GM19239 (cell line): ENCODE measurements at regions not wholly inside any gene's neighbourhood (a gene's known extent, or its start where the extent isn't known, plus 50 kb on each side); places are given as distances from the start of the nearest gene placed in this dataset.

ENCODE experiments used
- DNase-seq: peaks from one replicate; pipeline ENCODE4 v3.0.0; 2011; ENCODE audit warnings: low spot score; ENCODE audit not compliant: insufficient read length
- FAIRE-seq: peaks from 2 replicates; lab custom pipeline; 2011; peaks lifted over from hg19 to GRCh38; lab: Jason Lieb, UNC

- no peak for FAIRE-seq
- no peak for DNase-seq
Observed at GRCh38 chr9:17962747-17963146, 383.9 kb downstream of the SH3GL2 start.

- FAIRE-seq: no peak
- DNase-seq: no peak
Observed at GRCh38 chr9:17963498-17963897, 384.6 kb downstream of the SH3GL2 start.

- DNase-seq: no peak
- no peak for FAIRE-seq
Observed at GRCh38 chr9:17967731-17968130, 388.9 kb downstream of the SH3GL2 start.

GRCh38 chr9:17969232-17969631 is 390.4 kb downstream of the SH3GL2 start:
- FAIRE-seq (no peak), DNase-seq (no peak)

GRCh38 chr9:17970277-17970676 is 391.4 kb downstream of the SH3GL2 start:
- no peak for DNase-seq
- no peak for FAIRE-seq

GRCh38 chr9:17978773-17979172 is 399.9 kb downstream of the SH3GL2 start:
- DNase-seq: no peak
- FAIRE-seq: no peak

- no peak for DNase-seq
- FAIRE-seq: no peak
Observed at GRCh38 chr9:17986595-17986994, 407.7 kb downstream of the SH3GL2 start.

- DNase-seq: no peak
- FAIRE-seq: no peak
Observed at GRCh38 chr9:17987189-17987588, 408.3 kb downstream of the SH3GL2 start.

- no peak for DNase-seq
- no peak for FAIRE-seq
Observed at GRCh38 chr9:17988489-17988888, 409.6 kb downstream of the SH3GL2 start.

- DNase-seq (no peak), FAIRE-seq (no peak)
Observed at GRCh38 chr9:17990602-17991001, 411.7 kb downstream of the SH3GL2 start.

- no peak for FAIRE-seq
- no peak for DNase-seq
Observed at GRCh38 chr9:17993024-17993423, 414.2 kb downstream of the SH3GL2 start.

- no peak for DNase-seq
- no peak for FAIRE-seq
Observed at GRCh38 chr9:17994695-17995425, 416.0 kb downstream of the SH3GL2 start.

- DNase-seq (no peak), FAIRE-seq (no peak)
Observed at GRCh38 chr9:17996728-17997127, 417.9 kb downstream of the SH3GL2 start.

GRCh38 chr9:18002718-18003438 is 424.0 kb downstream of the SH3GL2 start:
- FAIRE-seq (no peak), DNase-seq (no peak)

GRCh38 chr9:18006591-18006990 is 427.7 kb downstream of the SH3GL2 start:
- no peak for FAIRE-seq
- DNase-seq: no peak

GRCh38 chr9:18007621-18008020 is 428.8 kb downstream of the SH3GL2 start:
- DNase-seq (no peak), FAIRE-seq (no peak)

- no peak for FAIRE-seq
Observed at GRCh38 chr9:18009902-18010301, 431.0 kb downstream of the SH3GL2 start.

GRCh38 chr9:18010492-18010891 is 431.6 kb downstream of the SH3GL2 start:
- no peak for FAIRE-seq

More at GRCh38 chr9:18009902-18010301, 431.0 kb downstream of the SH3GL2 start:
- DNase-seq: no peak

GRCh38 chr9:18012170-18012569 is 433.3 kb downstream of the SH3GL2 start:
- DNase-seq: no peak

More at GRCh38 chr9:18010492-18010891, 431.6 kb downstream of the SH3GL2 start:
- DNase-seq: no peak

GRCh38 chr9:18014556-18014955 is 435.7 kb downstream of the SH3GL2 start:
- FAIRE-seq (no peak), DNase-seq (no peak)

More at GRCh38 chr9:18012170-18012569, 433.3 kb downstream of the SH3GL2 start:
- no peak for FAIRE-seq

GRCh38 chr9:18015116-18015515 is 436.2 kb downstream of the SH3GL2 start:
- FAIRE-seq (no peak), DNase-seq (no peak)

GRCh38 chr9:18017136-18017535 is 438.3 kb downstream of the SH3GL2 start:
- FAIRE-seq: no peak

More at GRCh38 chr9:18017136-18017535, 438.3 kb downstream of the SH3GL2 start:
- DNase-seq: no peak
